ENCODE measurements at regions not wholly inside any gene's neighbourhood (a gene's known extent, or its start where the extent isn't known, plus 50 kb on each side); places are given as distances from the start of the nearest gene placed in this dataset.

GRCh38 chr13:76289558-76289957 lies 596.6 kb downstream of the KCTD12 start:
- no peak overlapping the region for H3K4ac ChIP-seq (replicated peaks; ENCODE audit: insufficient read length, low read depth, low read length)
- H4K91ac ChIP-seq (replicated peaks; ENCODE audit: insufficient read length, low read length): no peak overlapping the region
- no peaks in the 10 kb centered on the region for H4K20me1 ChIP-seq (replicated peaks in 1 of 2; ENCODE audit: control insufficient read depth in 1 of 2, insufficient read depth in 2 of 2, low read length in 2 of 2)
- H2BK15ac ChIP-seq (ENCODE audit: low read length): no peak overlapping the region
- H3K27me3 ChIP-seq (replicated peaks in 1 of 4; ENCODE audit: control insufficient read depth in 3 of 4, extremely low read depth in 1 of 4, insufficient read depth in 3 of 4, low read length in 3 of 4): no peaks in the 10 kb centered on the region
- no peaks in the 10 kb centered on the region for H3K79me2 ChIP-seq (ENCODE audit: control insufficient read depth in 1 of 2, insufficient read depth in 2 of 2, low read length in 2 of 2)
- FAIRE-seq (no peak), DNase-seq (ENCODE audit: low read depth in 1 of 2, low spot score in 2 of 2) (no peak)
- H3K4me1 ChIP-seq (replicated peaks in 1 of 4; ENCODE audit: control insufficient read depth in 3 of 4, insufficient read depth in 4 of 4, low read length in 3 of 4): peaks cover 0 to 5% (median 0%) of the 10 kb centered on the region in 4 experiments; a peak in 1 of 7 replicates
- H2AFZ ChIP-seq (ENCODE audit: low read length): no peak overlapping the region
- H2BK20ac ChIP-seq (ENCODE audit: low read length): no peak overlapping the region
- H3K4me2 ChIP-seq (ENCODE audit: insufficient read depth in 1 of 2, low read depth in 2 of 2, low read length in 2 of 2): peak overlapping the region; percentile 4 to 28; a peak in 2 of 4 replicates
- no peak overlapping the region for H2AK5ac ChIP-seq (ENCODE audit: low read depth, low read length)
- no peak overlapping the region for H2BK5ac ChIP-seq (ENCODE audit: low read depth, low read length)
- H3K4me3 ChIP-seq (ENCODE audit: extremely low read depth in 1 of 4, insufficient read depth in 2 of 4, low read depth in 3 of 4, low read length in 4 of 4): no peak overlapping the region
- H3K9ac ChIP-seq (replicated peaks in 1 of 4; ENCODE audit: extremely low read depth in 1 of 4, low read depth in 3 of 4, low read length in 3 of 4): no peak overlapping the region
- ChIA-PET POLR2A (ENCODE audit: partially characterized antibody) (no interaction called here), CTCF (ENCODE audit: partially characterized antibody) (no interaction called here)
- no peaks in the 10 kb centered on the region for H3K79me1 ChIP-seq (ENCODE audit: low read depth, low read length)
- H3K18ac ChIP-seq (ENCODE audit: extremely low read depth, low read length): no peak overlapping the region
- no peaks in the 10 kb centered on the region for H3K36me3 ChIP-seq (ENCODE audit: control insufficient read depth in 2 of 4, insufficient read depth in 4 of 4, low read length in 3 of 4)
- no peak overlapping the region for H3K56ac ChIP-seq (replicated peaks; ENCODE audit: insufficient read length, low read depth, low read length)
- no peak overlapping the region for H4K5ac ChIP-seq (ENCODE audit: insufficient read length, low read depth, low read length)
- H4K8ac ChIP-seq (ENCODE audit: extremely low read depth, insufficient read depth, low read length): no peak overlapping the region
- peaks cover under 1 to 2% of the 10 kb centered on the region in 2 experiments; a peak in 2 of 4 replicates for H3K9me3 ChIP-seq (ENCODE audit: insufficient read depth in 2 of 2, low read depth in 1 of 2, low read length in 1 of 2)
- no peaks in the 10 kb centered on the region for H3K23me2 ChIP-seq (ENCODE audit: low read depth, low read length)
- H3K27ac ChIP-seq (ENCODE audit: low read depth, low read length): no peak overlapping the region
- H2BK120ac ChIP-seq (replicated peaks; ENCODE audit: low read depth, low read length): no peak overlapping the region
- no peak overlapping the region for H3K23ac ChIP-seq (ENCODE audit: insufficient read length)
- no peak overlapping the region for H2BK12ac ChIP-seq (ENCODE audit: low read depth, low read length)
- no peak overlapping the region for H3K14ac ChIP-seq (ENCODE audit: insufficient read length)
- TF ChIP-seq CEBPB (IDR thresholded peaks at IDR 0.05; ENCODE audit: low read depth, low read length) (no peak), NRF1 (IDR thresholded peaks at IDR 0.05; ENCODE audit: low read depth, low read length) (no peak), FOSL1 (IDR thresholded peaks at IDR 0.05; ENCODE audit: insufficient read depth, low read depth, low read length) (no peak), EP300 (IDR thresholded peaks at IDR 0.05; ENCODE audit: borderline replicate concordance in 1 of 2, low read depth in 2 of 2, low read length in 2 of 2) (no peak), SUZ12 (IDR thresholded peaks at IDR 0.05; ENCODE audit: low read length) (no peak), HDAC2 (IDR thresholded peaks at IDR 0.05; ENCODE audit: borderline replicate concordance in 1 of 2, low read depth in 2 of 2, low read length in 2 of 2) (no peak)

All from H1 (cell line).